Activated CD4-positive, alpha-beta T cell treated with anti-CD3 and anti-CD28 coated beads for 48 hours (primary cell): ENCODE measurements at regions not wholly inside any gene's neighbourhood (a gene's known extent, or its start where the extent isn't known, plus 50 kb on each side); places are given as distances from the start of the nearest gene placed in this dataset.

Experiments used
- DNase-seq: peaks from one replicate; pipeline ENCODE4 v3.0.0-alpha.2; 2020

- DNase-seq = no peak
Measured at GRCh38 chr12:90393089-90393488, 561.9 kb downstream of the CCER1 start.

GRCh38 chr12:90390947-90391346 lies 564.0 kb downstream of the CCER1 start:
- no peak for DNase-seq

- DNase-seq = no peak
Measured at GRCh38 chr12:90368081-90368480, 586.9 kb downstream of the CCER1 start.

- DNase-seq = no peak
Measured at GRCh38 chr12:90366286-90366685, 588.7 kb downstream of the CCER1 start.

GRCh38 chr12:90360300-90360699 lies 594.7 kb downstream of the CCER1 start:
- DNase-seq = no peak

- no peak for DNase-seq
Measured at GRCh38 chr12:90355711-90356355, 599.1 kb downstream of the CCER1 start.

- no peak for DNase-seq
Measured at GRCh38 chr12:90343966-90344365, 611.0 kb downstream of the CCER1 start.

- no peak for DNase-seq
Measured at GRCh38 chr12:90342081-90342480, 612.9 kb downstream of the CCER1 start.

- no peak for DNase-seq
Measured at GRCh38 chr12:90339837-90340236, 615.1 kb downstream of the CCER1 start.

GRCh38 chr12:90338365-90338764 lies 616.6 kb downstream of the CCER1 start:
- no peak for DNase-seq

- DNase-seq = no peak
Measured at GRCh38 chr12:90337018-90337417, 618.0 kb downstream of the CCER1 start.

GRCh38 chr12:90335566-90335965 lies 619.4 kb downstream of the CCER1 start:
- no peak for DNase-seq

GRCh38 chr12:90333939-90334338 lies 621.0 kb downstream of the CCER1 start:
- DNase-seq = no peak

GRCh38 chr12:90333424-90333823 lies 621.6 kb downstream of the CCER1 start:
- DNase-seq = no peak

GRCh38 chr12:90331821-90332220 lies 623.2 kb downstream of the CCER1 start:
- no peak for DNase-seq

- DNase-seq = no peak
Measured at GRCh38 chr12:90331262-90331661, 622.6 kb upstream of the ATP2B1 start.

- no peak for DNase-seq
Measured at GRCh38 chr12:90327793-90328743, 619.4 kb upstream of the ATP2B1 start.

GRCh38 chr12:90323217-90323616 lies 614.6 kb upstream of the ATP2B1 start:
- DNase-seq = no peak

GRCh38 chr12:90322006-90322405 lies 613.4 kb upstream of the ATP2B1 start:
- no peak for DNase-seq

GRCh38 chr12:90321369-90321768 lies 612.7 kb upstream of the ATP2B1 start:
- DNase-seq = no peak

GRCh38 chr12:90311561-90311960 lies 602.9 kb upstream of the ATP2B1 start:
- DNase-seq = no peak

- DNase-seq = no peak
Measured at GRCh38 chr12:90305379-90305778, 596.7 kb upstream of the ATP2B1 start.

GRCh38 chr12:90304231-90304630 lies 595.6 kb upstream of the ATP2B1 start:
- DNase-seq = no peak

- no peak for DNase-seq
Measured at GRCh38 chr12:90303771-90304170, 595.1 kb upstream of the ATP2B1 start.
